GM18867 (cell line): ENCODE measurements at regions not wholly inside any gene's neighbourhood (a gene's known extent, or its start where the extent isn't known, plus 50 kb on each side); places are given as distances from the start of the nearest gene placed in this dataset.
"Not testable (repeated sequence)": the region's sequence is repeated elsewhere in the genome, so short reads cannot be mapped to it uniquely, and the experiment has no call there.

Source experiments
- ATAC-seq: cut with Tn5 transposase; IDR thresholded peaks from one replicate; pipeline ENCODE4 v1.9.1; 2021; ENCODE audit warnings: mild to moderate bottlenecking, moderate library complexity; ENCODE audit not compliant: unreplicated experiment

- ATAC-seq: no peak
These were observed 51.9 kb upstream of the ALX4 start for GRCh38 chr11:44361813-44362212.

GRCh38 chr11:44363116-44363515 is 53.2 kb upstream of the ALX4 start:
- ATAC-seq: no peak

DNA sequence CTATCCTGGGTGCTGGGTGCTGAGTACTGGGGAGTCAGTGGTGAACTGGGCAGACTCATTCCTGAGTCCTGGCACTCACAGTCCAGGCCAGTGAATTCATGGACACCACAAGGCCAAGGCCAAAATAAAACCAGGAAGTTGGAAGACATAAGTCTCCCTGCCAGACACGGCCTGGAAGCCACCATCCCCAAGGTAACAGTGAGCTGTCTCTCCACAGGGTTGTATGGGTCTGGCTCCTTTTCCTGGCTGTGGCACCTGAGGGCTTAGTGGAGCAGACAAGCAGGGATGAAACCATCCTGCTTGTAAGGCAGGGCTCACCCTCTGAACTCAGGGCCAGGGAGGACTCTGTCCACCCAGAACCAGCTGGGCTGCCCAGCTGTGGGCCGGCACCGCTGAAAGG is 54.7 kb upstream of the ALX4 start:
- no peak for ATAC-seq

DNA sequence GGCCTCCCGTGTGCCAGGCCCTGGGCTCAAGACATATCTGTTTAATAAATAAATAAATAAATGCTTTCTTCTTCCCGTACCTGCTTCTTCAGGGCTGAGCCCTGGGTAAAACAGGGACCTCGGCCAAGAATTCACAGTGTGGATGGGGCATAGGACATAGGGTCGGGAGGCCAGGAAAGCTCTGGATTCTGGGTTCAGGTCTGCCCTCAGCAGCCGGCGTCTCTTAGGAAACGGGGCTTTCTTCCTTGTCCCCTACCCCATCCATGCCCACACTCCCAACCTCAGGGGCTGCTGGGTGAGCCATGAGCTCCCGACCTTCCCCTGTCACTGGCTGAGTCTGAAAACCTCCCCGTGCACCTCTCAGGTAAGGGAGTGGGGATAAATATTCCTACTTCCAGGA is 55.7 kb upstream of the ALX4 start:
- no peak for ATAC-seq

- ATAC-seq: no peak
These were observed 56.1 kb upstream of the ALX4 start for GRCh38 chr11:44366026-44366425.

- ATAC-seq: no peak
These were observed 56.8 kb upstream of the ALX4 start for GRCh38 chr11:44366741-44367140.

GRCh38 chr11:44367452-44367851 is 57.5 kb upstream of the ALX4 start:
- ATAC-seq: no peak

DNA sequence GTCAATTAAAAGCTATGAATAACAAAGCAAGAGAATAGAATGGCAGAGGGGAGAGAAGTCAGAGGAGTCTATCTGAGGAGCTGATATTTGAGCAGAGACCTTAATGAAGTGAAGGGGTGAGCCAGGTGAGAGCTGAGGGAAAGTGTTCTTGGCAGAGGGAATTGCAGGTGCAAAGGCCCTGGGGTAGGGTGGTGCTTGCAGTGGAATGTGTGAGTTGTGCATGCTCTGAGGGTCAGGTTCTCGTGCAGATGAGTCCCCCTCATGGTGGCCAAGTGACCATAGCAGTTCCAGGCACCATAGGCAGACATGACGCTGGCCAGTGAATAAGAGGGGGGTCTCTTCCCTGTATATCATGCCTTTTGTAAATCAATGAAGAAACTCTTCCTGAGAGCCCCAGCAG is 58.9 kb upstream of the ALX4 start:
- ATAC-seq: no peak

GRCh38 chr11:44371042-44371441 is 61.1 kb upstream of the ALX4 start:
- ATAC-seq: not testable (repeated sequence)

DNA sequence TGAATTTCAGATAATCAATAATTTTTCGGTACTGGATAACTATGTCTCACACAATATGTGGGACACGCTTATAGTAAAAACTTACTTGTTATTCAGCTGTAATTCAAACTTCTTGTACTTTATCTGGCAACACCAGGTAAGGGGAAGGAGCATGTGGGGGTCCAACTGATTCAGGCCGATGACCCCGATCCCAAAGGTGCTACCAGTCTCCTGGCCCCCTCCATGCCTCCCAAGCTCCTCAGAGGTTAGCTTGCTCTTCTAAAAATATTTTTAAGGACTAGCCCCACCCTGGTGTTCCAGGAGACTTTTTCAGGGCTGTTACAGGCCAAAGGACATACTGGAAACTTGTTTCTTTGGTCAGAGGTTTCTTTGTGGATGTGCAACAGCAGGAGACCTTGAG is 61.8 kb upstream of the ALX4 start:
- no peak for ATAC-seq

DNA sequence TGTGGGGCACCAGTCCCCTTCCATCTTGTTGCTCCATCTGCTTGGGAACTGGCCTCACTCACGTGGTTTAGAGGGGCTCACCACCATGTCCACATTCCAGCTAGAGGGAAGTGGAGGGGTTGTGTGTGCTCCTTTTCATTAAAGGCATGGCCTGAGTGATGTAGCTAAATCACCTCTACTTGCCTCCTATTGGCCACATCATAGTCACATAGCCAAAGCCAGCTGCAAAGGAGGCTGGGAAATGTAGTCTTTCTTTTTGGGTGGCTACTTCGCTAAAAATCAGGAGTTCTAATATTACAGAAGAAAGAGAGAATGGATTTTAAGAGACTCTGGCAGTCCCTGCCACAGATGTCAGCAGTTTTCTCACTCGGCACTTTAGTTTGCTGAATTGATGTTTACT is 63.0 kb upstream of the ALX4 start:
- no peak for ATAC-seq

DNA sequence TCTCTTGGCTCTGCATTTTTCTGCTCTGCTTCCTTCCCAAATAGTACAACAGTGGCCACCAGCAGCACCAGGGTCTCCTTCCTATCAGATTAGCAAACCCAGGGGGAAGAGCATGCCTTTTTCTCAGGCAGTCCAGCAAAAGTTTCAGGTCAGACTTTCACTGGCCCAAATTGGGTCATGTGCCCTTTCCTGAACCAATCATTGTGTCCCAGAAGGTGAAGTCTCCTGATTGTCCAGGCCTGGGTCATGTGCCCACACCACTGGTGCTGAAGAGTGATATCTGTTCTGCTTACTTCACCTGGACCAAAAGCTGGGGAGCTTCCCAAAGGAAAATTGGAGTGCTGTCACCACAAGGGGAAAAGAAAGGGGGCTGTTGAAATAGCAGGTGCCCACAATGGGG is 64.1 kb upstream of the ALX4 start:
- no peak for ATAC-seq

- ATAC-seq: no peak
These were observed 66.5 kb upstream of the ALX4 start for GRCh38 chr11:44376423-44376822.

DNA sequence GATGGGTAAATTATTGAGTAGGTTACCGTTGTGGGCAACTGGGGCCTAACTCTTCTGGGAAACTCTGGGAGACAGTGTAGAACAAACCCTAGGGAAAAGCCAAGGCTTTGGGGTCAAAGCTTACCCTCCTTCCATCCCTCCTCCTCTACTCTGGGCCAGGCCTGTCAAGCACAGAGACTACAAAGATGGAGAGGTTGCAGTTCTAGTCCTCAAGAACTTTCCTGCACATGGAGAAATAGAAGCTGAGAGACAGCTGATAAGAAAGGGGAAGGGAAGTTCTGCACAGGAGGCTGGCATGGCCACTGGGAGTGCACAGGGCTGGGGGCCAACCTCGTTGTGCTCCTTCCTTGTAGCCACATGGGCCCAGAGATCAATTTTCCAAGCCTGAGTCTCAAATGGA is 67.2 kb upstream of the ALX4 start:
- no peak for ATAC-seq

DNA sequence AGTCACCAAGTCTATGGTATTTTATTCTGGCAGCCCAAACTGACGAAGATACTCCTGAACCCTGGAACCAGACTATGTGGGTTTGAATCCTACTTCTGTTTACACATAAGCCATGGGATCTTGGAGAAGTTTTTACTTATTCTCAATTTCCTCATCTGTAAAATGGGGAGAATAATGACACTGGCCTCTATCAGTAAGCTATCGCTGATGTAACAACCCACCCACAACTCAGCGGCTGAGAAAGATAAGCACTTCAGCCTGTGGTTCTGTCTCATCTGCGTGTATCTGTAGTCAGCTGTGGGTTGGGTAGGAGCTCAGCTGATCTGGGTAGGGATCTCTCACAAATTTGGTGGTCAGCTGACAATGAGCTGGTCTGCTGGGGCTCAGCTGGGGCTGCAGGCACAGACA is 68.0 kb upstream of the ALX4 start:
- ATAC-seq: no peak

GRCh38 chr11:44379141-44380008 is 69.4 kb upstream of the ALX4 start:
- ATAC-seq: no peak

- ATAC-seq: no peak
These were observed 70.0 kb upstream of the ALX4 start for GRCh38 chr11:44380009-44380313.

DNA sequence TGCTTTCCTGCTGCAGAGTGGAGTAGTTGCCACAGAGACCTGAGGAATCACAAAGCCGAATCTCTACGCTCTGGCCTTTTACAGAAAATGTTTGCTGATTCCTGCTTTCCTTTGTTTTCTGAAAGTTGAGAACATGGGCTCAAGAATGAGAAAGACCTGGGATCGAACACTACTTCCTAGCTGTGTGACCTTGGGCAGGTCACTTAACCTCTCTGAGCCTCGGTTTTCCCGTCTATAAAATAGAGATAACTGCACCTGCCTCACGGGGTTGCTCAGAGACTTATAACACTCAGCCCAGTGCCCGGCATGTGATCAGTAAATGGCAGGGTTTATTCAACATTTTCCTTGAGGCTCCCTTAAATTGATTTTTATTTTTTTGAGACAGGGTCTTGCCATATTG is 70.9 kb upstream of the ALX4 start:
- ATAC-seq: no peak

DNA sequence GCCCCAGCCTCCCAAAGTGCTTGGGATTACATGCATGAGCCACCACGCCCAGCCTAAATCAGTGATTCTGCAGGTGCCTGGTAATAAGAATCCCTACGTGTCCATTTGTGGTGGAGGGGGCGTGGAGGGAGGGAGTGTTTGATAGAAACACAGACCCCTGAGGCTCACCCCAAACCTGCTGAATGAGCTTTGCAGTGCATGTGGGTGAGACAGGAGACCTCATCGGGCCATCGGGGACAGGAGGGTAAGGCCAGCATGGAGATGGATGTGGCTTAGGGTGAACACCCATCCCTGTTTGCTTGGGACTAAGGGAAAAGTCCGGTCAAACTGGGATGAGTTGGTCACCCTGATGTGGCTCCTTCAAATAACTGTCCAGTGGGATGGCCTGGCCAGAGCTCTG is 71.3 kb upstream of the ALX4 start:
- no peak for ATAC-seq

GRCh38 chr11:44382118-44382517 is 72.2 kb upstream of the ALX4 start:
- ATAC-seq: no peak

GRCh38 chr11:44382656-44383240 is 72.8 kb upstream of the ALX4 start:
- ATAC-seq: no peak

- ATAC-seq: no peak
These were observed 73.3 kb upstream of the ALX4 start for GRCh38 chr11:44383246-44383645.

DNA sequence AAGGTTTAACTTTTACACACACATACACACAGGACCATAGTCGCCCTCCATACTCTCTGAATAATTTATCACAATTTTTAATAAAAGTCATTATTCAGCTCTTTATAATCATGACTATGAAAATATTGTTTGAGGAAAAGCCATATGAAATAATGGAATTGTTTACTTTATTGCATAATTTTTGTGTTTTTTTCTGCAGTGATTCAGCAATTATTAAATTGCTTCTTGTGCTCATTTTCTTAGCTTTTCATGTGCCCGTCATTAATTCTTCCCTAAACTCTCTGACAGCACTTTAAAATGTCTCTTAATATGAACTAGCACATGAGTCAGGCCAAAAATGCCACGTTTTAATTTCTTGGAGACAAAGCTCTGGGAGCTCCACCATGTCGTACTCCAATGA is 77.5 kb upstream of the ALX4 start:
- ATAC-seq: no peak
